WERI-Rb-1 (cell line): ENCODE measurements at regions not wholly inside any gene's neighbourhood (a gene's known extent, or its start where the extent isn't known, plus 50 kb on each side); places are given as distances from the start of the nearest gene placed in this dataset.
"Not testable (repeated sequence)": the region's sequence is repeated elsewhere in the genome, so short reads cannot be mapped to it uniquely, and the experiment has no call there.

Source experiments
- DNase-seq: peaks from one replicate; pipeline ENCODE4 v3.0.0-alpha.2; 2020
- H3K27ac ChIP-seq: fragments of 250-450 bp; sonication (Bioruptor Pico); 2 replicates; pipeline ENCODE4 v1.5.1; 2020; ENCODE audit warnings: mild to moderate bottlenecking, moderate library complexity
- H3K27me3 ChIP-seq: fragments of 250-450 bp; sonication (Bioruptor Pico); 2 replicates; pipeline ENCODE4 v1.5.1; 2021; ENCODE audit warnings: mild to moderate bottlenecking, low read depth, moderate library complexity; ENCODE audit not compliant: insufficient read depth, severe bottlenecking
- H3K36me3 ChIP-seq: fragments of 250-450 bp; sonication (Bioruptor Pico); 2 replicates; pipeline ENCODE4 v1.5.1; 2020; ENCODE audit warnings: mild to moderate bottlenecking, moderate library complexity
- H3K4me3 ChIP-seq: 2 replicates; pipeline ENCODE4 v1.5.1; 2011; ENCODE audit warnings: low read depth, mild to moderate bottlenecking, control low read depth, low read length
- H3K9me3 ChIP-seq: fragments of 250-450 bp; sonication (Bioruptor Pico); 2 replicates; pipeline ENCODE4 v1.5.1; 2021; ENCODE audit warnings: mild to moderate bottlenecking, moderate library complexity; ENCODE audit not compliant: severe bottlenecking
- CTCF ChIP-seq: IDR thresholded peaks from 2 replicates; pipeline ENCODE4 v1.5.1; 2011; ENCODE audit warnings: low read depth, mild to moderate bottlenecking, control low read depth, inconsistent platforms, low read length

- Histone ChIP-seq H3K27ac (no peak overlapping the region), H3K4me3 (no peak overlapping the region), H3K36me3 (no peaks in the 10 kb centered on the region), H3K9me3 (no peaks in the 10 kb centered on the region), H3K27me3 (no peaks in the 10 kb centered on the region)
- no peak for DNase-seq
- no peak for TF ChIP-seq CTCF
Measured at GRCh38 chr14:87030197-87030596, 962.8 kb downstream of the GALC start.

GRCh38 chr14:87020106-87020505 is 972.9 kb downstream of the GALC start:
- not testable (repeated sequence) for H3K4me3 ChIP-seq, H3K9me3 ChIP-seq, H3K27me3 ChIP-seq, H3K36me3 ChIP-seq
- H3K27ac ChIP-seq = peak overlapping the region; percentile 47
- DNase-seq = peak; percentile 65

GRCh38 chr14:87018294-87018693 is 974.7 kb downstream of the GALC start:
- Histone ChIP-seq H3K27me3 (no peaks in the 10 kb centered on the region), H3K27ac (no peak overlapping the region), H3K36me3 (no peaks in the 10 kb centered on the region), H3K9me3 (no peaks in the 10 kb centered on the region), H3K4me3 (no peak overlapping the region)
- TF ChIP-seq CTCF = no peak
- no peak for DNase-seq

GRCh38 chr14:87017335-87017734 is 975.6 kb downstream of the GALC start:
- no peak overlapping the region for H3K4me3 ChIP-seq
- no peak for DNase-seq
- no peaks in the 10 kb centered on the region for H3K9me3 ChIP-seq
- H3K27me3 ChIP-seq = no peaks in the 10 kb centered on the region
- no peak for TF ChIP-seq CTCF
- no peaks in the 10 kb centered on the region for H3K36me3 ChIP-seq
- H3K27ac ChIP-seq = no peak overlapping the region

GRCh38 chr14:87014856-87015255 is 978.1 kb downstream of the GALC start:
- Histone ChIP-seq H3K36me3 (no peaks in the 10 kb centered on the region), H3K27me3 (no peaks in the 10 kb centered on the region), H3K4me3 (no peak overlapping the region), H3K27ac (no peak overlapping the region), H3K9me3 (no peaks in the 10 kb centered on the region)
- peak; percentile 41; the same call in 1 of the 2 replicates for TF ChIP-seq CTCF
- DNase-seq = peak; percentile 9

GRCh38 chr14:87013583-87013982 is 979.4 kb downstream of the GALC start:
- no peak for DNase-seq
- Histone ChIP-seq H3K9me3 (no peaks in the 10 kb centered on the region), H3K4me3 (no peak overlapping the region), H3K36me3 (no peaks in the 10 kb centered on the region), H3K27me3 (no peaks in the 10 kb centered on the region), H3K27ac (no peak overlapping the region)
- no peak for TF ChIP-seq CTCF

- no peak for TF ChIP-seq CTCF
- no peaks in the 10 kb centered on the region for H3K9me3 ChIP-seq
- no peaks in the 10 kb centered on the region for H3K27me3 ChIP-seq
- no peak overlapping the region for H3K4me3 ChIP-seq
- H3K36me3 ChIP-seq = no peaks in the 10 kb centered on the region
- no peak overlapping the region for H3K27ac ChIP-seq
- no peak for DNase-seq
Measured at GRCh38 chr14:87008965-87009364, 984.0 kb downstream of the GALC start.
